ENCODE measurements at regions not wholly inside any gene's neighbourhood (a gene's known extent, or its start where the extent isn't known, plus 50 kb on each side); places are given as distances from the start of the nearest gene placed in this dataset.

DNA sequence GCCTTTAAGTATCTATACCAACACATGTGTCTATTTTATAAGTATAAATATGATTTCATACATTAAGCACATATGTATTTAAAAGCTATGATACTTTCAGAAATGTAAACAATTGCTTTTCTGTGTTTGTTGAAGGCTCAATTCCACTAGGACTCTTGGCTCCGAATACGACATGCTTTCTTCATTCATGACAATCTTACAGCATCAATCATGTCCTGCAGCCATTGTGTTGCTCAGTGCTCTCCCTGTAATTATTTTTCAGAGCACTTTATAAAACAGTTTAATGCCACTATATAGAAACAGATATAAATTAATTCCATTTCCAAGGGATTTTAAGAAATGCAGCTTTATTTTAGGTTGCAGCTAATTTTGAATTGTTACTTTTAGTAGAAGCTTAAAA, 167.3 kb downstream of the TAF11L14 start:
- no peaks in the 10 kb centered on the region for H3K36me3 ChIP-seq (ENCODE audit: low read depth)
- no peak overlapping the region for H3K4me3 ChIP-seq
- no peak for DNase-seq
- no peaks in the 10 kb centered on the region for H3K4me1 ChIP-seq (ENCODE audit: low read depth)
- intact Hi-C loops (cut with DNase I, micrococcal nuclease): no loop called here
- H3K9me3 ChIP-seq: no peaks in the 10 kb centered on the region
- no peak for ATAC-seq
- no peak for TF ChIP-seq CTCF (IDR thresholded peaks at IDR 0.05)

DNA sequence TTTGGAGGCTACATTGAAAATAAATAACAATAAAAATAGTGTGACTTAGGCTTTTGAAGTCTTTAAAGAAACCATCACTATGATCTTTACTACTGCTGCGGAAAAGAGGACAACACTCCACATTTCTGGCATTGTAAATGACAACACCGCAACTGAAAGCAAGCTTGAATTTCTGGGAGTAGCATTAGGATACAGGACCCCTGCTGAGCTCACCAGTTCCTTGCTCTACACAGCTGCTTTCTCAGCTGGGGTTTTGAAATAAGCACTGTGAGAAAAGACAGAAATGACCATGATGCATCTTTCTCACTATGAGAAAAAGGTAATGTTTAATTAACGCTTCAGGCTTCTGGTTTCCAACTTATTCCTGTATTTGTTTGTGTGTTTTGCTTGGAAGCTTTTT, 168.0 kb downstream of the TAF11L14 start:
- Histone ChIP-seq H3K4me3 (no peak overlapping the region), H3K9me3 (no peaks in the 10 kb centered on the region), H3K36me3 (ENCODE audit: low read depth) (no peaks in the 10 kb centered on the region), H3K4me1 (ENCODE audit: low read depth) (no peaks in the 10 kb centered on the region)
- DNase-seq (no peak), ATAC-seq (no peak)
- intact Hi-C loops (cut with DNase I, micrococcal nuclease): no loop called here
- TF ChIP-seq CTCF (IDR thresholded peaks at IDR 0.05): no peak

- Histone ChIP-seq H3K4me1 (ENCODE audit: low read depth) (no peaks in the 10 kb centered on the region), H3K36me3 (ENCODE audit: low read depth) (no peaks in the 10 kb centered on the region), H3K9me3 (no peaks in the 10 kb centered on the region), H3K4me3 (no peak overlapping the region)
- TF ChIP-seq CTCF (IDR thresholded peaks at IDR 0.05): no peak
- no peak for ATAC-seq
- intact Hi-C loops (cut with DNase I, micrococcal nuclease): no loop called here
- DNase-seq: no peak
Measured at GRCh38 chr5:17803971-17804370, 169.7 kb downstream of the TAF11L14 start.

DNA sequence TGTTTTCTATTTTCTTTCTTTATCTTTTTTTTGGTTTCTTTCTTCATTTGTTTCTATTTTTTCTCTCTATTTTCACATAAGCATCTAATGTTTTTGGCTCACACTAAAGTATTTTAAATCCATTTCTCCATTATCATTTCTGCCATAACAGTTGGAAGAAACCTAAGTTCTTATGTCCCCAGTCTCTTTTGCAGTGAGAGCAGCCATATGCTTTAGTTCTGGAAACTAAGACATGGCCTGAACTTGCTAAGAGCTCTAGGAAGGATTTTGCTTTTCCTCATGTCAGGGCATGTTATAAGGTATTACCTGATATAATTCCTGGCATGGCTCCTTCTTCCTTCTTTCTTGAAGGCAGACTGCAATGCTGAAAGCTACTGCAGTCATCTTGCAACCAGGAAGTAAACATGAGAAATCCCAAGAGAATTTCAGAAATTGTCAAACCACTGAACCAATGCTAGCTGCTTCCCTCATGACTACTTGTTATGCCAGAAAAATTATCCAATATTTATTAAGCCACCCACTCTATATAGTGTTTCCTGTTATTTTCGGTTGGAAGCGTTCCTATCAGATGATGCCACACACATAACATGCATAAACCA, 171.1 kb downstream of the TAF11L14 start:
- no peak for DNase-seq
- H3K4me3 ChIP-seq: no peak overlapping the region
- H3K9me3 ChIP-seq: no peaks in the 10 kb centered on the region
- intact Hi-C loops (cut with DNase I, micrococcal nuclease): no loop called here
- no peak for ATAC-seq
- H3K4me1 ChIP-seq (ENCODE audit: low read depth): no peaks in the 10 kb centered on the region
- TF ChIP-seq CTCF (IDR thresholded peaks at IDR 0.05): no peak
- H3K36me3 ChIP-seq (ENCODE audit: low read depth): no peaks in the 10 kb centered on the region

DNA sequence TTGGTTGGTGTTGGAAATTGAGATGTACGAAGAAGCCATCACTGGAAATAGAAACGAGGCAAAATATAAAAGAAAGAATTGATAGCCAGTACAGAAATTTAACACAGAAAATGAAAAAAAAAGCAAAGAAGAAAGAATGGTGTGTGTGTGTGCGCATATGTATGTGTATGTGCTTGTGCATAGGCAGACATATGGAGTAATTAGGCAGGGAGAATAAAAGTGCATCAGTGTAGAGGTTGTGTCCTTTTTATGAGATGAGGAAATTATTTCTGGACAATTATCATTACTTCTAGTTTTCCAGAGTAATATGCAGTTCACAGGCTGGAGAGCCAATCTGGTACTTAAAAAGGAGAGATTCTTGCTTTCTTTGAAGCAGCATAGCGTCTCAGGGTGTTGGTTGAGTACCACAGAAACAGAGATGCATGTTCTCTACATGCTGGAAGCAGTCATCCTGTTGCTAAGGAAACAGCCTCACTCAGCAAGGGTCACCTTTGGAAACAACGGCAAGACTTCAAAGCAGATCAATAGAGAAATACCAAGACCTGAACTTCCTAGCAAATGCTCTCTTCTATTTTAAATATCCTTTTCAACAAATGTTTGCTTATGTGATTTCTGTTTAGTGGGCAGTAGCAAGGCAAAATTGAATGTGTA, 172.7 kb downstream of the TAF11L14 start:
- DNase-seq: no peak
- TF ChIP-seq CTCF (IDR thresholded peaks at IDR 0.05): no peak
- Histone ChIP-seq H3K4me3 (no peak overlapping the region), H3K9me3 (no peaks in the 10 kb centered on the region), H3K36me3 (ENCODE audit: low read depth) (no peaks in the 10 kb centered on the region), H3K4me1 (ENCODE audit: low read depth) (no peaks in the 10 kb centered on the region)
- ATAC-seq: no peak
- intact Hi-C loops (cut with DNase I, micrococcal nuclease): no loop called here
